ENCODE measurements at regions not wholly inside any gene's neighbourhood (a gene's known extent, or its start where the extent isn't known, plus 50 kb on each side); places are given as distances from the start of the nearest gene placed in this dataset.
"Not testable (repeated sequence)": the region's sequence is repeated elsewhere in the genome, so short reads cannot be mapped to it uniquely, and the experiment has no call there.

GRCh38 chr6:86456821-86457220 lies 480.5 kb upstream of the HTR1E start:
- DNase-seq: no peak

DNA sequence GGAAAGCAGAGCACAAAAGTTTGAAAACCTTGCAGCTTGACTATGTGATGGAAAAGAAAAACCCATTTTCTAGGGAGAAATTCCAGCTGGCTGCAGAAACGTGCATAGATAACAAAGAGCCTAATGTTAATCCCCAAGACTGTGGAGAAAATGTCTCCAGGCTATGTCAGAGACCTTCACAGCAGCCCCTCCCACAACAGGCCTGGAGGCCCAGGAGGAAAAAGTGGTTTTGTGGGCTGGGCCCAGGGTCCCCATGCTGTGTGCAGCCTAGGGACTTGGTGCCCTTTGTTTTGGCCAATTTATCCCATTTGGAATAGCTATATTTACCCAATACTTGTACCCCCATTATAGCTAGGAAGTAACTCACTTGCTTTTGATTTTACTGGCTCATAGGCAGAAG lies 484.1 kb upstream of the HTR1E start:
- no peak for DNase-seq

DNA sequence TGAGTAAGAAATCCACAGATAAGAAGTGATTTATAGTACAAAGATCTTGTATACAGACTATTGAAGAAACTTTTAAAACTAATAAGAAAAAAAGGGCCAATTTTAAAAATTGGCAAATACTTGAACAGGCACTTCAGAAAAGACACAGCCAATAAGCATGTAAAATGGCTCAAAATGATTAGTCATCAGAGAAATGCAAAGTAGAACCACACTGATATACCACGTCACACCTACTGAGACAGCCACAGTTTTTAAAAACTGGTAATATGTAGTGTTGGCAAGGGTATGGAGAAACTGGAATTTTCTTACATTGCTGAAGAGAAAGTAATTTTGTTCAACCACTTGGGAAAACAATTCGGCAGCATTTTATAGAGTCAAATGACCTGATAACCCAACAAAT lies 488.9 kb upstream of the HTR1E start:
- DNase-seq: no peak

DNA sequence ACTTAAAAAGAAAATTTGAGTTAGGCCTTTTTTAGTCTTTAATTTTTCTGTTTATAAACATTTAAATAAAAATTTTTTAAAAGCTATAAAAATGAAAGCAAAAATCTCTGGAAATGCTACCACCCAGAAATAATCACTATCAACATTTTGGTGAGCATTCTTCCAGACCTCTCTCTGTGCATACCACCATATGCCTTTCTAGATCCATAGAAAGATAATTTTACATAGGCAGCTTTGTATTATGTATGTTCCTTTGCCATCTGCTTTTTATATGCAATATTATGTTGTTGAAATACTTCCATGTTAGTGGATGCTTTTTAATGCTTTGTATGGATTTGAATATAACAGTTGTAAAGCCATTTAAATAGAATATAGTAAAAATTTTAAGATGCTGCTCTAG lies 496.7 kb upstream of the HTR1E start:
- DNase-seq: no peak

DNA sequence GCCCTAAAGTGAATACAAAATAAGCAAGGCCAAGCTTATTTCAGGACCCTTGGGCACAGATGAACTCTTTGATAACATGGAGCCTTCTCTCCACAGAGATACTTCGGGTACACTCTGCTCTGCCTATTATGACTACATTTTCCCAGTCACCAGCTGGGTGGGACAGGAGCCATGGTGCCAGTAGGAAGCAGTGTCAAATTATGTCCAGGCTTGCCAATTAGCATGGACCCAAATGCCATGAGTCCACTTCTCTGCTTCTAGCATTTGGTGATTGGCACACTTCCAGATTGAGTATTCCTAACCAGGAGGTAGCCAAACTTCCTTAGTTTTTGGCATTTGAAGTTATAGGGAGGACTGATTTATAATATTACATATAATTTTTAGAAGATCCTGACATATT lies 513.8 kb upstream of the HTR1E start:
- DNase-seq: no peak

- no peak for DNase-seq
Observed at GRCh38 chr6:86412057-86412456, 525.3 kb upstream of the HTR1E start.

GRCh38 chr6:86407128-86407527 lies 530.2 kb upstream of the HTR1E start:
- no peak for DNase-seq

GRCh38 chr6:86392850-86393249 lies 544.5 kb upstream of the HTR1E start:
- not testable (repeated sequence) for DNase-seq

- DNase-seq: no peak
Observed at GRCh38 chr6:86380571-86381125, 556.7 kb upstream of the HTR1E start.

DNA sequence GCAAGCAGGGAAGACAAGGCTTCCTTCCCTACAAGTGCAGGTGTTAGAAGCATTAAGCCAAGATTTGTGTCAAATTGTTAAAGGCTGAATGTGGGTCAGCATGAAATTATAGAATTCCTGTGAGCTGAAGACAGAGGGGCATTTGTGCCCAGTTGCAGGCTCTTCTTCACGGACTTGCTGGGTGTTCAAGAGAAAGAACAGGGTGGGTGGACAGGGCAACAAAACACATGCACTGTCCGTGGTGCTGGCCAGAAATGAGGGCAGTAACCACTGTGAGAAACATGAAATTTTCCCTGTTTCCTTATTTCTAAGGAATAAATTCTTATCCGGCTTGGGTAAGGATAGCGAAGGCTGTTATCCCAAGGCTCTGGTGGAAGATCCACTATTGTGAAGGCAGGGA lies 579.5 kb upstream of the HTR1E start:
- no peak for DNase-seq

- no peak for DNase-seq
Observed at GRCh38 chr6:86355271-86355670, 582.1 kb upstream of the HTR1E start.

GRCh38 chr6:86331919-86332318 lies 605.4 kb upstream of the HTR1E start:
- no peak for DNase-seq

GRCh38 chr6:86331265-86331840 lies 606.0 kb upstream of the HTR1E start:
- no peak for DNase-seq

GRCh38 chr6:86306210-86306609 lies 631.1 kb upstream of the HTR1E start:
- no peak for DNase-seq

DNA sequence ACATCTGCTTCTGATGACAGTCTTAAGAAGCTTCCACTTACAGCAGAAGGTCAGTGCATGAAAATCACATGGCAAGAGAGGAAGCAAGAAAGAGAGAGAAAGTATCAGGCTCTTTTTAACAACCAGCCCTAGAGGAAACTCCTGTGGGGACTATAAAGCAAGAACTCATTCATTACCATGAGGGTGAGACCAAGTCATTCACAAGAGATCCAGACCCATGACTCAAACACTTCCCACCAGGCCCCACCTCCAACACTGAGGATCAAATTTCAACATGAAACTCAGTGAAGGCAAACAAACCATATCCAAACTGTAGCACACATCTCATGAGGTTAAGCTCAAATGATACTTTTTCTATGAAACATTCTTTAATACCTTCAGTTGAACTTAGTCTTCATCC lies 643.2 kb upstream of the SYNCRIP start:
- DNase-seq: no peak

DNA sequence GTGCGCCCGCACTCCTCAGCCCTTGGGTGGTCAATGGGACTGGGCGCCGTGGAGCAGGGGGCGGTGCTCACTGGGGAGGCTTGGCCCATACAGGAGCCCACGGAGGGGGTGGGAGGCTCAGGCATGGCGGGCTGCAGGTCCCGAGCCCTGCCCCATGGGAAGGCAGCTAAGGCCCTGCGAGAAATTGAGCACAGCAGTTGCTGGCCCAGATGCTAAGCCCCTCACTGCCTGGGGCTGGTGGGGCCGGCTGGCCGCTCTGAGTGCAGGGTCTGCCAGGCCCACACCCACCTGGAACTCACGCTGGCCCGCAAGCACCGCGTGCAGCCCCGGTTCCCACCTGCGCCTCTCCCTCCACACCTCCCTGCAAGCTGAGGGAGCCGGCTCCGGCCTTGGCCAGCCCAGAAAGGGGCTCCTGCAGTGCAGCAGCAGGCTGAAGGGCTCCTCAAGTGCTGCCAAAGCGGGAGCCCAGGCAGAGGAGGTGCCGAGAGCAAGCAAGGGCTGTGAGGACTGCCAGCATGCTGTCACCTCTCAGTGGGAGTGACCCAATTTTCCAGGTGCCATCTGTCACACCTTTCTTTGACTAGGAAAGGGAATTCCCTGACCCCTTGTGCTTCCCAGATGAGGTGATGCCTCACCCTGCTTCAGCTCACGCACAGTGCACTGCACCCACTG lies 642.3 kb upstream of the SYNCRIP start:
- not testable (repeated sequence) for DNase-seq

DNA sequence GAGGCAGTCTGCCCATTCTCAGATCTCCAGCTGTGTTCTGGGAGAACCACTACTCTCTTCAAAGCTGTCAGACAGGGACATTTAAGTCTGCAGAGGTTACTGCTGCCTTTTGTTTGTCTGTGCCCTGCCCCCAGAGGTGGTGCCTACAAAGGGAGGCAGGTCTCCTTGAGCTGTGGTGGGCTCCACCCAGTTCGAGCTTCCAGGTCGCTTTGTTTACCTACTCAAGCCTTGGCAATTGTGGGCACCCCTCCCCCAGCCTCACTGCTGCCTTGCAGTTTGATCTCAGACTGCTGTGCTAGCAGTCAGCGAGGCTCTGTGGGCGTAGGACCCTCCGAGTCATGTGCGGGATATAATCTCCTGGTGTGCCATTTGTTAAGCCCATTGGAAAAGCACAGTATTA lies 640.9 kb upstream of the SYNCRIP start:
- not testable (repeated sequence) for DNase-seq

DNA sequence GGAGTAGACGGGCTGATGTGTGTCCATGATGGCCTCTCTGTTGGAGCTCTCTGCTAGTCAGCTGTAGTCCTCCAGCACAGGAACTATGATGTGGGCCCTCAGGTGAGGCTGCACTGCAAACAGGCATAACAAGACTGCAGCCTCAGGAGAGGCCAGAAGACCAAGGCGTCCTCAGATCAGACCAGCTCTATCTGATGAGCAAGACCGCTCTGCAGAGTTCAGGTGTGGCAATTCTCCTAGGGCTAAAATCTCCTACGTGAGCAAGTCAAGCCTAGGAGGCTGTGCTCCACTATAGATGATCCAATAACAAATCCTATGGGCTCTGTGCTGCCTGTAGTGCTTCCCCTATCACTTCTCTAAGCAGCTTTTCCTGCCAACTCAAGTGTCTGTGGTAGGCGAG lies 633.4 kb upstream of the SYNCRIP start:
- no peak for DNase-seq

- DNase-seq: no peak
Observed at GRCh38 chr6:86273936-86274335, 631.2 kb upstream of the SYNCRIP start.

DNA sequence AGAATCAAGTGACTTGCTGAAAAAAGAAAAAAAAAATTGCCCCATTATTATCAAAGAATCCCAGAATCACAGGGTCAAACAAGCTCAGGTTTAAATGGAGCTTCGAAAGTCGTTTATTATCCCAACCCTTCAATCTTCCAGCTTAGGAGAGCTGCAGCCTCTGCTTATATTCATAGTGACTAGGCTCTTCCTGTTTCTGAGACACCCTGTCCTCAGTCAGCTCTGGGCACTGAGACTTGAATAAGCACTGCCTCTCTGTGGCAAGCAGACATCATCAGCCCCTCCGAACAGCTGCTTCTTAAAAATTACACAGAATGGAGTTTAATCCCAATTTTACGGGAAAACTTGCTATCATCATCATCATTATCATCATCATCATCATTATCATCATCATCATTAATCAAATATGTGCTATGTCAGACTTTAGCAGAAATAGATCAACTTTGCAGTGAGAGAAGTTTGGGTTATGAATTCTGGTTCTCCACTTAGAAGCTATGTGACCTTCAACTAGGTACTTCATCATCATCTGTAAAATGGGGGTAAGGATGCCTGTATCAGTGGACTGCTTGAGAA lies 614.0 kb upstream of the SYNCRIP start:
- no peak for DNase-seq

DNA sequence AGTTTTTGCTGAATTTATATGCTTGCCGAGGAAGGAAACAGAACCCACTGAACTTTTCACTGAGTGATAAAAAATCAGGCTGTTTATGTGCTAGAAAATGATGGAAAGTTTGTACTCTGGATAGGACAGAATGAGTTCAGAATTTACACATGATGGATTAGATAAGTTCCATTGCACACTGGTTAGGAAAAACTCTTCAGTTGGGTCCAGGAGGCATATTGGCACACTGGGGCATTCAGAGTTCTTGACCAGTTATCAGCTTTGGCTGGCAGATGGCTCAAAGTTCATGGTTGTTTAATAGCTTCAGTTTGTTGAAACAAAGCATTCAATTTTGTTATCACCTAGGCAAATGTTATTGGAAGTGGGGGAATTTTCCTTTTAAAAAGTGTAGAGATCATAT lies 613.3 kb upstream of the SYNCRIP start:
- no peak for DNase-seq

GRCh38 chr6:86251106-86251505 lies 608.4 kb upstream of the SYNCRIP start:
- DNase-seq: no peak

DNA sequence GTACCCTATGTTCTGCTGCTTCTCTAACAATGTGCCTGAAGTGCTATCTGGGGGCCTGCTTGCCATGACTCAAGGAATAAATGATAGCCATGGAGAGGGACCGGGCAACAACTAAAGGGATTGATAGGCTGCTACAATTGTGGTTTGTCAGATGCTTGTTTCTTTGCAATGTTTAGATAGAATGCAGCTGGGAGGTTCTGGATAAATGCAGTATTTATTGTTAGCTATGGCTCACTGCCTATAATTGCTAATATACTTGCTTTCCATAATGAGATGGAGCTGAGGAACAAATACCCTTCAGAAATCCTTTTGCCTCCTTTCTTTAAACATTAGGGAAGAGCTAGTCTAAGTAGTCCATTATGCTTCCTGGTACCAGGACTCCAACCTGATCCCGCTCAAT lies 575.2 kb upstream of the SYNCRIP start:
- DNase-seq: no peak

GRCh38 chr6:86215323-86215722 lies 572.6 kb upstream of the SYNCRIP start:
- no peak for DNase-seq

GRCh38 chr6:86205980-86206379 lies 563.3 kb upstream of the SYNCRIP start:
- no peak for DNase-seq
